ENCODE measurements at regions not wholly inside any gene's neighbourhood (a gene's known extent, or its start where the extent isn't known, plus 50 kb on each side); places are given as distances from the start of the nearest gene placed in this dataset.

GRCh38 chr5:51882647-51883046, 499.4 kb downstream of the ISL1 start:
- TF ChIP-seq CTCF (IDR thresholded peaks at IDR 0.05; ENCODE audit: low read length) = no peak
- no peak for TF ChIP-seq EZH2 (optimal IDR thresholded peaks at IDR 0.05; ENCODE audit: low read depth, low read length)

Measured in MM.1S (cell line).